HG03025 (cell line): ENCODE measurements at regions not wholly inside any gene's neighbourhood (a gene's known extent, or its start where the extent isn't known, plus 50 kb on each side); places are given as distances from the start of the nearest gene placed in this dataset.
"Not testable (repeated sequence)": the region's sequence is repeated elsewhere in the genome, so short reads cannot be mapped to it uniquely, and the experiment has no call there.

ENCODE experiments used
- ATAC-seq: cut with Tn5 transposase; IDR thresholded peaks from one replicate; pipeline ENCODE4 v1.9.1; 2021; ENCODE audit warnings: mild to moderate bottlenecking, moderate library complexity; ENCODE audit not compliant: unreplicated experiment, low FRiP score

- not testable (repeated sequence) for ATAC-seq
These were observed 1372.8 kb upstream of the CDH18 start for GRCh38 chr5:21360754-21361153.

- ATAC-seq = not testable (repeated sequence)
These were observed 1353.9 kb upstream of the CDH18 start for GRCh38 chr5:21341948-21342261.

GRCh38 chr5:21341203-21341947, 1353.4 kb upstream of the CDH18 start:
- not testable (repeated sequence) for ATAC-seq

- not testable (repeated sequence) for ATAC-seq
These were observed 1352.2 kb upstream of the CDH18 start for GRCh38 chr5:21340233-21340632.

- ATAC-seq = not testable (repeated sequence)
These were observed 1348.5 kb upstream of the CDH18 start for GRCh38 chr5:21336478-21336877.

GRCh38 chr5:21315376-21315775, 1327.4 kb upstream of the CDH18 start:
- not testable (repeated sequence) for ATAC-seq

GRCh38 chr5:21301205-21301604, 1313.2 kb upstream of the CDH18 start:
- not testable (repeated sequence) for ATAC-seq

- ATAC-seq = not testable (repeated sequence)
These were observed 1286.4 kb upstream of the CDH18 start for GRCh38 chr5:21274361-21274760.

- no peak for ATAC-seq
These were observed 1275.4 kb upstream of the CDH18 start for GRCh38 chr5:21263361-21263760.

GRCh38 chr5:21254161-21254560, 1266.2 kb upstream of the CDH18 start:
- no peak for ATAC-seq

GRCh38 chr5:21244982-21245381, 1257.0 kb upstream of the CDH18 start:
- ATAC-seq = no peak

GRCh38 chr5:21238786-21239185, 1250.8 kb upstream of the CDH18 start:
- ATAC-seq = no peak

- no peak for ATAC-seq
These were observed 1249.5 kb upstream of the CDH18 start for GRCh38 chr5:21237461-21237860.

- ATAC-seq = no peak
These were observed 1249.0 kb upstream of the CDH18 start for GRCh38 chr5:21236971-21237427.

GRCh38 chr5:21236104-21236503, 1248.1 kb upstream of the CDH18 start:
- no peak for ATAC-seq

- ATAC-seq = no peak
These were observed 1237.4 kb upstream of the CDH18 start for GRCh38 chr5:21225223-21226064.

GRCh38 chr5:21221616-21222015, 1233.6 kb upstream of the CDH18 start:
- ATAC-seq = no peak

GRCh38 chr5:21219966-21220365, 1232.0 kb upstream of the CDH18 start:
- no peak for ATAC-seq

- no peak for ATAC-seq
These were observed 1231.3 kb upstream of the CDH18 start for GRCh38 chr5:21219251-21219650.

- no peak for ATAC-seq
These were observed 1224.0 kb upstream of the CDH18 start for GRCh38 chr5:21212026-21212425.

- ATAC-seq = no peak
These were observed 1221.4 kb upstream of the CDH18 start for GRCh38 chr5:21209409-21209808.

GRCh38 chr5:21199087-21199486, 1211.1 kb upstream of the CDH18 start:
- no peak for ATAC-seq
